Activated CD8-positive, alpha-beta T cell treated with anti-CD3 and anti-CD28 coated beads for 36 hours (primary cell): ENCODE measurements at regions not wholly inside any gene's neighbourhood (a gene's known extent, or its start where the extent isn't known, plus 50 kb on each side); places are given as distances from the start of the nearest gene placed in this dataset.

Experiments
- ATAC-seq: fragments of 200-7000 bp; cut with Tn5 transposase; one replicate; pipeline ENCODE4 v1.10.0; 2021; ENCODE audit warnings: mild to moderate bottlenecking, moderate library complexity
- CTCF ChIA-PET: fragments of 350-600 bp; sonication (Branson Sonifier 250); formaldehyde crosslinking; loops from one replicate; lab custom pipeline; 2021; ENCODE audit warnings: antibody characterized with exemption; lab: Charles Lee
- POLR2A ChIA-PET: fragments of 350-600 bp; sonication (Branson Sonifier 250); formaldehyde crosslinking; loops from one replicate; lab custom pipeline; 2021; ENCODE audit warnings: antibody characterized with exemption; lab: Charles Lee
- DNase-seq: peaks from one replicate; pipeline ENCODE4 v3.0.0-alpha.2; 2020
- H3K27ac Mint-ChIP-seq: one replicate; pipeline ENCODE4 v1.8.0; 2021; ENCODE audit warnings: mild to moderate bottlenecking, mixed read lengths
- H3K27me3 Mint-ChIP-seq: one replicate; pipeline ENCODE4 v1.8.0; 2021; ENCODE audit warnings: mixed read lengths
- H3K36me3 Mint-ChIP-seq: one replicate; pipeline ENCODE4 v1.8.0; 2021; ENCODE audit warnings: low read depth, mixed read lengths
- H3K4me1 Mint-ChIP-seq: one replicate; pipeline ENCODE4 v1.8.0; 2021; ENCODE audit warnings: low read depth, mixed read lengths
- H3K4me3 Mint-ChIP-seq: one replicate; pipeline ENCODE4 v1.8.0; 2021; ENCODE audit warnings: mild to moderate bottlenecking, moderate library complexity, mixed read lengths
- H3K9me3 Mint-ChIP-seq: one replicate; pipeline ENCODE4 v1.8.0; 2021; ENCODE audit warnings: mixed read lengths
- CTCF ChIP-seq: fragments of 200-600 bp; IDR thresholded peaks from one replicate; pipeline ENCODE4 v1.8.0; 2022; ENCODE audit warnings: antibody characterized with exemption, mild to moderate bottlenecking
- intact Hi-C: fragments of 100-400 bp; cut with micrococcal nuclease; formaldehyde crosslinking; loops from one replicate; pipeline ENCODE4 v1.10.0; 2022

- no peak for ATAC-seq
- no peak overlapping the region for H3K27ac Mint-ChIP-seq
- no peaks in the 10 kb centered on the region for H3K9me3 Mint-ChIP-seq
- H3K27me3 Mint-ChIP-seq = peaks cover 12% of the 10 kb centered on the region
- H3K36me3 Mint-ChIP-seq = no peaks in the 10 kb centered on the region
- DNase-seq = no peak
- ChIA-PET POLR2A (no interaction called here), CTCF (no interaction called here)
- no peak for TF ChIP-seq CTCF
- no peaks in the 10 kb centered on the region for H3K4me1 Mint-ChIP-seq
- intact Hi-C loops = no loop called here
- no peak overlapping the region for H3K4me3 Mint-ChIP-seq
These were observed 122.3 kb downstream of the HRH4 start for GRCh38 chr18:24582771-24583170.

GRCh38 chr18:24584205-24584604 lies 123.8 kb downstream of the HRH4 start:
- Mint-ChIP-seq H3K4me1 (no peaks in the 10 kb centered on the region), H3K9me3 (no peaks in the 10 kb centered on the region), H3K27me3 (peaks cover 12% of the 10 kb centered on the region), H3K27ac (no peak overlapping the region), H3K36me3 (no peaks in the 10 kb centered on the region), H3K4me3 (no peak overlapping the region)
- intact Hi-C loops = no loop called here
- ATAC-seq (no peak), DNase-seq (no peak)
- POLR2A ChIA-PET = no interaction called here
- CTCF ChIA-PET = no interaction called here
- TF ChIP-seq CTCF = no peak

- POLR2A ChIA-PET = no interaction called here
- no peak for DNase-seq
- Mint-ChIP-seq H3K4me1 (no peaks in the 10 kb centered on the region), H3K9me3 (no peaks in the 10 kb centered on the region), H3K36me3 (no peaks in the 10 kb centered on the region), H3K4me3 (no peak overlapping the region), H3K27ac (no peak overlapping the region), H3K27me3 (peaks cover 10% of the 10 kb centered on the region)
- intact Hi-C loops = no loop called here
- no peak for TF ChIP-seq CTCF
- CTCF ChIA-PET = no interaction called here
- ATAC-seq = no peak
These were observed 124.4 kb downstream of the HRH4 start for GRCh38 chr18:24584813-24585212.

- Mint-ChIP-seq H3K27me3 (peaks cover 10% of the 10 kb centered on the region), H3K4me3 (no peak overlapping the region), H3K27ac (no peak overlapping the region), H3K4me1 (no peaks in the 10 kb centered on the region), H3K9me3 (no peaks in the 10 kb centered on the region), H3K36me3 (no peaks in the 10 kb centered on the region)
- ChIA-PET POLR2A (interaction anchor here (1.2 kb wide), 1 partner anchor 11 kb away, joined by 4 read pairs; no protein-coding TSS in a partner anchor), CTCF (no interaction called here)
- DNase-seq (no peak), ATAC-seq (no peak)
- TF ChIP-seq CTCF = no peak
- intact Hi-C loops = no loop called here
These were observed 125.6 kb downstream of the HRH4 start for GRCh38 chr18:24585996-24586566.

- ATAC-seq = no peak
- no peaks in the 10 kb centered on the region for H3K4me1 Mint-ChIP-seq
- no peaks in the 10 kb centered on the region for H3K9me3 Mint-ChIP-seq
- intact Hi-C loops = no loop called here
- H3K4me3 Mint-ChIP-seq = no peak overlapping the region
- no peak for DNase-seq
- TF ChIP-seq CTCF = no peak
- H3K36me3 Mint-ChIP-seq = no peaks in the 10 kb centered on the region
- peaks cover 10% of the 10 kb centered on the region for H3K27me3 Mint-ChIP-seq
- ChIA-PET POLR2A (interaction anchor here (1.2 kb wide), 1 partner anchor 10 kb away, joined by 4 read pairs; no protein-coding TSS in a partner anchor), CTCF (no interaction called here)
- H3K27ac Mint-ChIP-seq = no peak overlapping the region
These were observed 126.4 kb downstream of the HRH4 start for GRCh38 chr18:24586662-24587360.
